Keratinocyte (primary cell): ENCODE measurements at regions not wholly inside any gene's neighbourhood (a gene's known extent, or its start where the extent isn't known, plus 50 kb on each side); places are given as distances from the start of the nearest gene placed in this dataset.

ENCODE experiments used
- EZH2 ChIP-seq: IDR thresholded peaks from one replicate; pipeline ENCODE4 v1.6.1; 2012; ENCODE audit warnings: inconsistent platforms, mild to moderate bottlenecking, low read length, moderate library complexity
- TF ChIP-seq, protein P1 (sequence below), 3 experiments: IDR thresholded peaks in 1 of 3; conservative IDR thresholded peaks in 1 of 3; optimal IDR thresholded peaks in 1 of 3; 2 replicates in 2 of 3; 3 replicates in 1 of 3; pipeline versions ENCODE3 to v1.5.1; 2011; ENCODE audit warnings: low read length in 3 of 3, mild to moderate bottlenecking in 3 of 3, moderate library complexity in 2 of 3, control low read depth in 1 of 3, inconsistent platforms in 1 of 3; ENCODE audit not compliant: insufficient read depth in 2 of 3; ENCODE audit errors: extremely low read depth in 1 of 3

DNA sequence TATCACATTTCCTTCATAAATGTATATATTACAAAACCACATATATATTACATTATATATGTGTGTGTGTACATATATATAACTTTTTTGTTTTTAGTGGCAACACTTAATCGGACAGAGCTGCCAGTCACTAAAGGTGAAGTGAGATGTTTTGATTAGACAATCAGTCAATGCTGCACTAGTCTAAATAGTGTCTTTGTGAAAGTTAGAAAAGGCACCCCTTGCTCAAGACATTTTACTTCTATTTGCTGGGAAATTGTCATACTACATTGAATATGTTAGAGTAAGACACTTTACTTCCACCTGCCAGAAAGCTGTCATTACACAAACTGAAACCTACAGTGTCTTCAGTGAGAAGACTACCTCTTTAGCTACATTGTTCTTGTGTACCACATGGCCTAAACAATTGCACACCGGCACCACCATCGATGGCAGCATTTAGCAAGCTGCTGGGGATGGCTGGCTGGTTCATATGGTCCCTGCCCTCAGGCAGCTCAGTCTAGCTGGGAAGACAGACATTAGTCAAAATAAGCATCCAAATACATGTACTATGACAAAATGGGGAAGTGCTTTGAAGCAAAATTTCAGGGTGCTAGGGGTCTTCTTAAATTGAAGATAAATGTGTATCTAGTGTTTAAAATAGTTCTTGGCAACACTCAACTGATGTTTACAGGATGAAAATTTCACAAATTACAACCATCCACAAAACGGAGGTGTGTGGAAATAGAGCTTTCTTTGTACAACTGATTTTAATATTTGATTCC lies 148.1 kb upstream of the GATB start:
- TF ChIP-seq, protein P1, sequence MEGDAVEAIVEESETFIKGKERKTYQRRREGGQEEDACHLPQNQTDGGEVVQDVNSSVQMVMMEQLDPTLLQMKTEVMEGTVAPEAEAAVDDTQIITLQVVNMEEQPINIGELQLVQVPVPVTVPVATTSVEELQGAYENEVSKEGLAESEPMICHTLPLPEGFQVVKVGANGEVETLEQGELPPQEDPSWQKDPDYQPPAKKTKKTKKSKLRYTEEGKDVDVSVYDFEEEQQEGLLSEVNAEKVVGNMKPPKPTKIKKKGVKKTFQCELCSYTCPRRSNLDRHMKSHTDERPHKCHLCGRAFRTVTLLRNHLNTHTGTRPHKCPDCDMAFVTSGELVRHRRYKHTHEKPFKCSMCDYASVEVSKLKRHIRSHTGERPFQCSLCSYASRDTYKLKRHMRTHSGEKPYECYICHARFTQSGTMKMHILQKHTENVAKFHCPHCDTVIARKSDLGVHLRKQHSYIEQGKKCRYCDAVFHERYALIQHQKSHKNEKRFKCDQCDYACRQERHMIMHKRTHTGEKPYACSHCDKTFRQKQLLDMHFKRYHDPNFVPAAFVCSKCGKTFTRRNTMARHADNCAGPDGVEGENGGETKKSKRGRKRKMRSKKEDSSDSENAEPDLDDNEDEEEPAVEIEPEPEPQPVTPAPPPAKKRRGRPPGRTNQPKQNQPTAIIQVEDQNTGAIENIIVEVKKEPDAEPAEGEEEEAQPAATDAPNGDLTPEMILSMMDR (optimal IDR thresholded peaks at IDR 0.05 in 1 of 3, IDR thresholded peaks at IDR 0.05 in 1 of 3, conservative IDR thresholded peaks at IDR 0.05 in 1 of 3; ENCODE audit: extremely low read depth in 1 of 3, insufficient read depth in 2 of 3, low read length in 3 of 3), result no peak
- no peak for TF ChIP-seq EZH2
